ENCODE measurements at regions not wholly inside any gene's neighbourhood (a gene's known extent, or its start where the extent isn't known, plus 50 kb on each side); places are given as distances from the start of the nearest gene placed in this dataset.

- no peak overlapping the region for H4K5ac ChIP-seq (ENCODE audit: low read depth, low read length)
- no peak overlapping the region for H3K56ac ChIP-seq (ENCODE audit: extremely low read depth, insufficient read depth, low read length)
- H2AK5ac ChIP-seq (ENCODE audit: low read depth, low read length), result no peak overlapping the region
- BruUV-seq (replicated peaks), result no TSS peak
- H3K14ac ChIP-seq (replicated peaks; ENCODE audit: low read depth, low read length), result no peak overlapping the region
- H3K27me3 ChIP-seq (ENCODE audit: control insufficient read depth, insufficient read depth, low read length), result peaks cover 7% of the 10 kb centered on the region; the same call in 1 of the 2 replicates
- no peaks in the 10 kb centered on the region for H3K4me1 ChIP-seq (ENCODE audit: control insufficient read depth, insufficient read depth, low read length)
- no peak overlapping the region for H2BK20ac ChIP-seq (ENCODE audit: low read depth, low read length)
- WGBS, 2 experiments (ENCODE audit: extremely low coverage in 2 of 2, insufficient read length in 1 of 2), result 57% methylated on average over 3 of the region's 11 CpGs; no CpG with 5 or more reads in 1 of the 2 experiments
- H2BK15ac ChIP-seq (ENCODE audit: low read depth, low read length), result no peak overlapping the region
- no peak for ATAC-seq (ENCODE audit: low read depth)
- no peaks in the 10 kb centered on the region for H4K20me1 ChIP-seq (ENCODE audit: insufficient read depth, low read length)
- H2AK9ac ChIP-seq (replicated peaks; ENCODE audit: low read depth, low read length, poor library complexity), result no peak overlapping the region
- POLR2A ChIA-PET (ENCODE audit: unreplicated experiment), result no interaction called here
- H4K8ac ChIP-seq (ENCODE audit: low read depth in 2 of 2, low read length in 2 of 2), result no peak overlapping the region
- no peaks in the 10 kb centered on the region for H3K9me1 ChIP-seq (ENCODE audit: insufficient read depth, low read length)
- DNase-seq, result no peak
- CTCF ChIA-PET, result no interaction called here
- no peaks in the 10 kb centered on the region for H3K9me3 ChIP-seq (ENCODE audit: control insufficient read depth, insufficient read depth, low read length)
- H3K36me3 ChIP-seq (ENCODE audit: control insufficient read depth, insufficient read depth, low read length), result no peaks in the 10 kb centered on the region
- H2BK5ac ChIP-seq (ENCODE audit: low read depth, low read length, poor library complexity, severe bottlenecking), result no peak overlapping the region
- intact Hi-C loops (cut with micrococcal nuclease), result no loop called here
- TF ChIP-seq MXI1 (IDR thresholded peaks at IDR 0.05; ENCODE audit: borderline replicate concordance, low read depth, low read length) (no peak), RFX5 (IDR thresholded peaks at IDR 0.05; ENCODE audit: low read depth, low read length) (no peak), RAD21 (IDR thresholded peaks at IDR 0.05; ENCODE audit: low read length) (no peak), FOS (IDR thresholded peaks at IDR 0.05; ENCODE audit: low read depth, low read length) (no peak), MAZ (IDR thresholded peaks at IDR 0.05; ENCODE audit: borderline replicate concordance, low read depth, low read length) (no peak), NFE2L2 (IDR thresholded peaks at IDR 0.05; ENCODE audit: low read depth, low read length) (no peak), BHLHE40 (IDR thresholded peaks at IDR 0.05; ENCODE audit: low read depth, low read length) (no peak), MAFK (IDR thresholded peaks at IDR 0.05; ENCODE audit: low read depth, low read length) (no peak), CTCF (conservative IDR thresholded peaks at IDR 0.05; ENCODE audit: low read depth, low read length) (no peak), RCOR1 (IDR thresholded peaks at IDR 0.05; ENCODE audit: insufficient replicate concordance, low read length) (no peak), SMC3 (IDR thresholded peaks at IDR 0.05; ENCODE audit: low read depth, low read length) (no peak), USF2 (IDR thresholded peaks at IDR 0.05; ENCODE audit: low read depth, low read length) (no peak), POLR2A (IDR thresholded peaks at IDR 0.05; ENCODE audit: low read depth, low read length) (no peak), CEBPB (IDR thresholded peaks at IDR 0.05; ENCODE audit: low read depth, low read length) (no peak)
- H3K4ac ChIP-seq (ENCODE audit: low read depth, low read length), result no peak overlapping the region
- H3K23ac ChIP-seq (ENCODE audit: low read depth, low read length), result no peak overlapping the region
- H3K4me2 ChIP-seq (ENCODE audit: low read depth, low read length), result no peak overlapping the region; the same call in 1 of the 2 replicates
- in situ Hi-C loops (cut with MboI; ENCODE audit: low sequenced_read_pairs), result no loop called here
- no peak overlapping the region for H3K4me3 ChIP-seq (ENCODE audit: insufficient read depth, low read depth, low read length)
- H3K9ac ChIP-seq (ENCODE audit: low read depth, low read length), result no peak overlapping the region
- H3K27ac ChIP-seq (ENCODE audit: insufficient read depth, low read length), result no peak overlapping the region
- no peak overlapping the region for H2BK120ac ChIP-seq (ENCODE audit: low read depth, low read length)
- no peaks in the 10 kb centered on the region for H3K79me1 ChIP-seq (ENCODE audit: low read depth in 1 of 2, low read length in 2 of 2)
- no peak overlapping the region for H4K91ac ChIP-seq (ENCODE audit: insufficient read depth, low read depth, low read length)
- H3K18ac ChIP-seq (ENCODE audit: low read depth, low read length), result no peak overlapping the region
- dilution Hi-C loops (cut with HindIII; ENCODE audit: low sequenced_read_pairs, unreplicated experiment), result no loop called here
- H2AFZ ChIP-seq (replicated peaks; ENCODE audit: low read length, poor library complexity), result no peak overlapping the region
Observed at GRCh38 chr16:73546341-73546845, 498.5 kb upstream of the ZFHX3 start.
